Kidney (tissue), 13 donors: ENCODE measurements at regions not wholly inside any gene's neighbourhood (a gene's known extent, or its start where the extent isn't known, plus 50 kb on each side); places are given as distances from the start of the nearest gene placed in this dataset.

Experiments used
- DNase-seq, 5 donors: peaks; one replicate each; pipeline ENCODE4 v3.0.0-alpha.2; 2013 to 2020
- FAIRE-seq: peaks from 2 replicates; lab custom pipeline; 2012; peaks lifted over from hg19 to GRCh38; lab: Jason Lieb, UNC
- H3K27ac ChIP-seq, 2 donors: one replicate each; pipeline ENCODE4 v1.7.0; 2013; ENCODE audit warnings: low read depth in 2 of 2, low read length in 2 of 2, inconsistent platforms in 1 of 2
- H3K27me3 ChIP-seq: one replicate; pipeline ENCODE4 v1.7.1; 2013; ENCODE audit warnings: low read length, inconsistent platforms; ENCODE audit not compliant: control insufficient read depth, insufficient read depth
- H3K36me3 ChIP-seq, 3 donors: one replicate each; pipeline versions ENCODE4 v1.7.0 to v1.7.1; 2013; ENCODE audit warnings: low read length in 3 of 3, control low read depth in 1 of 3, inconsistent platforms in 1 of 3; ENCODE audit not compliant: insufficient read depth in 3 of 3, control insufficient read depth in 2 of 3
- H3K4me1 ChIP-seq, 3 donors: one replicate each; pipeline versions ENCODE4 v1.7.0 to v1.7.1; 2013; ENCODE audit warnings: low read length in 3 of 3, inconsistent platforms in 1 of 3, low read depth in 1 of 3; ENCODE audit not compliant: control insufficient read depth in 2 of 3, insufficient read depth in 2 of 3
- H3K4me3 ChIP-seq, 3 donors: one replicate each; pipeline versions ENCODE4 v1.7.0 to v1.8.1; 2013; ENCODE audit warnings: low read length in 3 of 3, control low read depth in 1 of 3, inconsistent platforms in 1 of 3
- H3K9ac ChIP-seq, 3 donors: one replicate each; pipeline versions ENCODE4 v1.7.0 to v1.7.1; 2013; ENCODE audit warnings: low read length in 3 of 3, control low read depth in 1 of 3, inconsistent platforms in 1 of 3
- H3K9me3 ChIP-seq, 3 donors: one replicate each; pipeline versions ENCODE4 v1.7.0 to v1.7.1; 2013; ENCODE audit warnings: low read length in 3 of 3, control low read depth in 1 of 3, inconsistent platforms in 1 of 3; ENCODE audit not compliant: control insufficient read depth in 2 of 3, insufficient read depth in 1 of 3
- CTCF ChIP-seq: IDR thresholded peaks from 3 replicates; pipeline ENCODE4 v1.5.1; 2012; ENCODE audit warnings: mild to moderate bottlenecking, moderate library complexity, borderline replicate concordance; ENCODE audit not compliant: insufficient read depth; ENCODE audit errors: extremely low read depth
- intact Hi-C: fragments of 100-400 bp; cut with DNase I; formaldehyde crosslinking; loops from one replicate; pipeline ENCODE4 v1.11.1; 2022
- donor health status: control.
- donor health status: control.
- donor health status: control.
- donor health status: control.
- donor health status: control.
- donor health status: DM: yes; HTN: yes; CAD: no.
- donor health status: Normal renal cell carcinoma (clear cell type).

- H3K4me3 ChIP-seq, result no peak overlapping the region
- DNase-seq, result no peak
- no peak overlapping the region for H3K9ac ChIP-seq
- no peaks in the 10 kb centered on the region for H3K36me3 ChIP-seq
- no peaks in the 10 kb centered on the region for H3K4me1 ChIP-seq
- no peaks in the 10 kb centered on the region for H3K27me3 ChIP-seq
- TF ChIP-seq CTCF, result no peak
- no peak overlapping the region for H3K27ac ChIP-seq
- intact Hi-C loops, result no loop called here
- FAIRE-seq, result no peak
- H3K9me3 ChIP-seq, result peaks cover 0 to 2% (median 0%) of the 10 kb centered on the region in 3 donors
These were observed 135.4 kb upstream of the MSX2 start for GRCh38 chr5:174589011-174589410.

- DNase-seq (no peak), FAIRE-seq (no peak)
- Histone ChIP-seq H3K4me3 (no peak overlapping the region), H3K4me1 (no peaks in the 10 kb centered on the region), H3K27ac (no peak overlapping the region), H3K27me3 (no peaks in the 10 kb centered on the region), H3K9me3 (peaks cover 0 to 2% (median 0%) of the 10 kb centered on the region in 3 donors), H3K9ac (no peak overlapping the region), H3K36me3 (no peaks in the 10 kb centered on the region)
- intact Hi-C loops, result no loop called here
- no peak for TF ChIP-seq CTCF
These were observed 134.8 kb upstream of the MSX2 start for GRCh38 chr5:174589599-174589998.

GRCh38 chr5:174590820-174591219 lies 133.6 kb upstream of the MSX2 start:
- H3K36me3 ChIP-seq, result no peaks in the 10 kb centered on the region
- H3K27me3 ChIP-seq, result no peaks in the 10 kb centered on the region
- no peaks in the 10 kb centered on the region for H3K9me3 ChIP-seq
- intact Hi-C loops, result no loop called here
- no peak for TF ChIP-seq CTCF
- no peak overlapping the region for H3K9ac ChIP-seq
- H3K4me1 ChIP-seq, result no peaks in the 10 kb centered on the region
- no peak for DNase-seq
- FAIRE-seq, result no peak
- no peak overlapping the region for H3K4me3 ChIP-seq
- H3K27ac ChIP-seq, result no peak overlapping the region

- Histone ChIP-seq H3K27me3 (no peaks in the 10 kb centered on the region), H3K9me3 (no peaks in the 10 kb centered on the region), H3K4me3 (no peak overlapping the region), H3K9ac (no peak overlapping the region), H3K4me1 (no peaks in the 10 kb centered on the region), H3K27ac (no peak overlapping the region), H3K36me3 (no peaks in the 10 kb centered on the region)
- intact Hi-C loops, result no loop called here
- DNase-seq, result no peak
- FAIRE-seq, result no peak
- TF ChIP-seq CTCF, result no peak
These were observed 128.0 kb upstream of the MSX2 start for GRCh38 chr5:174596429-174596828.
